ENCODE measurements at regions not wholly inside any gene's neighbourhood (a gene's known extent, or its start where the extent isn't known, plus 50 kb on each side); places are given as distances from the start of the nearest gene placed in this dataset.

GRCh38 chr3:105278688-105279087 is 88.0 kb upstream of the ALCAM start:
- TF ChIP-seq TCF12 (IDR thresholded peaks at IDR 0.05; ENCODE audit: low read depth, low read length) (no peak), CTCF (IDR thresholded peaks at IDR 0.05; ENCODE audit: control extremely low read depth in 1 of 3, insufficient read depth in 1 of 3, low read depth in 1 of 3, low read length in 3 of 3) (no peak), SAP30 (IDR thresholded peaks at IDR 0.05; ENCODE audit: insufficient read depth, insufficient replicate concordance, low read length) (no peak), ATF2 (IDR thresholded peaks at IDR 0.05; ENCODE audit: low read length) (no peak), POLR2A (IDR thresholded peaks at IDR 0.05; ENCODE audit: control extremely low read depth in 1 of 2, low read depth in 2 of 2, low read length in 2 of 2) (no peak), CREB1 (IDR thresholded peaks at IDR 0.05) (no peak), BCL11A (IDR thresholded peaks at IDR 0.05; ENCODE audit: low read depth in 2 of 2, low read length in 2 of 2) (no peak), JUN (IDR thresholded peaks at IDR 0.05; ENCODE audit: low read depth, low read length) (no peak), GABPA (IDR thresholded peaks at IDR 0.05; ENCODE audit: borderline replicate concordance, insufficient read depth, low read length) (no peak), HDAC6 (IDR thresholded peaks at IDR 0.05; ENCODE audit: low read depth, low read length) (no peak), HDAC2 (IDR thresholded peaks at IDR 0.05; ENCODE audit: borderline replicate concordance in 1 of 2, low read depth in 2 of 2, low read length in 2 of 2) (no peak)
